A549 (cell line): ENCODE measurements at regions not wholly inside any gene's neighbourhood (a gene's known extent, or its start where the extent isn't known, plus 50 kb on each side); places are given as distances from the start of the nearest gene placed in this dataset.
A peak's percentile ranks its signal among the peaks of the same experiment; 100 is the strongest.

ENCODE experiments used
- ATAC-seq, 2 experiments: fragments of 200-7000 bp in 1 of 2; fragments of >200 bp in 1 of 2; cut with Nextera tagmentation in 1 of 2; cut with Tn5 transposase in 1 of 2; 3 replicates each; pipeline versions ENCODE4 v1.8.0 to v1.9.1; 2018 to 2020; ENCODE audit warnings: mild to moderate bottlenecking in 1 of 2, moderate library complexity in 1 of 2
- CTCF ChIA-PET: fragments of 300-600 bp; sonication (Branson Sonifier 250); formaldehyde crosslinking; extraction: SDS; loops from one replicate; lab custom pipeline; 2021; ENCODE audit warnings: antibody characterized with exemption, inconsistent platforms; lab: Yijun Ruan, JAX
- POLR2A ChIA-PET: fragments of 350-600 bp; formaldehyde crosslinking; extraction: SDS; loops from one replicate; lab custom pipeline; 2021; ENCODE audit warnings: antibody characterized with exemption, inconsistent platforms; lab: Yijun Ruan, JAX
- DNase-seq, 2 experiments: peaks; one replicate each; pipeline versions ENCODE4 v3.0.0 to v3.0.0-alpha.2; 2011 to 2016; ENCODE audit warnings: low read depth in 1 of 2, low spot score in 1 of 2
- FAIRE-seq: peaks from 2 replicates; lab custom pipeline; 2011; peaks lifted over from hg19 to GRCh38; lab: Jason Lieb, UNC
- H3K27ac ChIP-seq, 2 experiments: fragments of >200 bp; sonication (Bioruptor Twin); formaldehyde crosslinking; 3 replicates each; pipeline ENCODE4 v1.5.1; 2016 to 2017
- H3K4me1 ChIP-seq: fragments of >200 bp; sonication (Bioruptor Twin); formaldehyde crosslinking; 3 replicates; pipeline ENCODE4 v1.6.1; 2016
- H3K4me2 ChIP-seq: fragments of >200 bp; sonication (Bioruptor Twin); formaldehyde crosslinking; 3 replicates; pipeline ENCODE4 v1.6.1; 2016
- H3K4me3 ChIP-seq: fragments of >200 bp; sonication (Bioruptor Twin); formaldehyde crosslinking; 3 replicates; pipeline ENCODE4 v1.5.1; 2016
- H3K9me3 ChIP-seq: fragments of >200 bp; sonication (Bioruptor Twin); formaldehyde crosslinking; 3 replicates; pipeline ENCODE4 v1.6.1; 2016
- BCL3 ChIP-seq: fragments of >200 bp; sonication (Bioruptor Twin); formaldehyde crosslinking; IDR thresholded peaks from 3 replicates; pipeline ENCODE4 v1.6.1; 2016
- CBX2 ChIP-seq: fragments of 200-600 bp; sonication (generic); IDR thresholded peaks from 2 replicates; pipeline ENCODE4 v1.6.1; 2016; ENCODE audit warnings: low read depth, mild to moderate bottlenecking, borderline replicate concordance
- CTCF ChIP-seq: fragments of >200 bp; sonication (Bioruptor Twin); formaldehyde crosslinking; IDR thresholded peaks from 3 replicates; pipeline ENCODE4 v1.5.1; 2016
- EHMT2 ChIP-seq: fragments of 200-600 bp; sonication (generic); IDR thresholded peaks from 2 replicates; pipeline ENCODE4 v1.6.1; 2016; ENCODE audit warnings: antibody characterized with exemption, low read depth, mild to moderate bottlenecking, moderate library complexity
- ESRRA ChIP-seq: fragments of 150-350 bp; IDR thresholded peaks from 2 replicates; pipeline ENCODE4 v1.6.1; 2014; ENCODE audit warnings: mild to moderate bottlenecking, low read length, borderline replicate concordance
- FOSB ChIP-seq: fragments of 250-450 bp; sonication (Bioruptor Pico); IDR thresholded peaks from 2 replicates; pipeline ENCODE4 v1.5.0; 2020; ENCODE audit warnings: mild to moderate bottlenecking, moderate library complexity
- FOXS1 ChIP-seq: fragments of 250-450 bp; sonication (Bioruptor Pico); IDR thresholded peaks from 2 replicates; pipeline ENCODE4 v1.5.0; 2020; ENCODE audit warnings: mild to moderate bottlenecking, moderate library complexity
- HES2 ChIP-seq: fragments of >200 bp; sonication (Bioruptor Twin); formaldehyde crosslinking; IDR thresholded peaks from 2 replicates; pipeline ENCODE4 v1.6.1; 2016
- JUNB ChIP-seq: fragments of >200 bp; sonication (Bioruptor Twin); formaldehyde crosslinking; IDR thresholded peaks from 2 replicates; pipeline ENCODE4 v1.6.1; 2016
- MAZ ChIP-seq: fragments of 150-350 bp; IDR thresholded peaks from 2 replicates; pipeline ENCODE4 v1.6.1; 2014; ENCODE audit warnings: antibody characterized with exemption, low read depth, low read length, borderline replicate concordance
- MYC ChIP-seq: IDR thresholded peaks from 2 replicates; pipeline ENCODE4 v1.6.1; 2012; ENCODE audit warnings: mild to moderate bottlenecking, inconsistent platforms, low read length, improper control_type of control experiment, borderline replicate concordance
- NFE2L2 ChIP-seq: fragments of 150-350 bp; conservative IDR thresholded peaks from 2 replicates; pipeline ENCODE4 v1.6.1; 2014; ENCODE audit warnings: low read length
- NR3C1 ChIP-seq: fragments of >200 bp; sonication (Bioruptor Twin); formaldehyde crosslinking; IDR thresholded peaks from 3 replicates; pipeline ENCODE4 v1.6.1; 2017
- PHF8 ChIP-seq: fragments of 200-600 bp; sonication (generic); IDR thresholded peaks from 2 replicates; pipeline ENCODE4 v1.6.1; 2016; ENCODE audit warnings: low read depth, mild to moderate bottlenecking, antibody characterized with exemption, moderate library complexity, borderline replicate concordance
- POLR2A ChIP-seq: IDR thresholded peaks from 2 replicates; pipeline ENCODE4 v1.6.1; 2012; ENCODE audit warnings: mild to moderate bottlenecking, low read length
- POLR2AphosphoS2 ChIP-seq: conservative IDR thresholded peaks from 2 replicates; pipeline ENCODE4 v1.6.1; 2012; ENCODE audit warnings: low read length, improper control_type of control experiment, inconsistent platforms
- RAD21 ChIP-seq, 2 experiments: fragments of >200 bp in 1 of 2; sonication (Bioruptor Twin) in 1 of 2; formaldehyde crosslinking in 1 of 2; IDR thresholded peaks in 1 of 2; conservative IDR thresholded peaks in 1 of 2; 2 replicates in 1 of 2; 3 replicates in 1 of 2; pipeline ENCODE4 v1.6.1; 2012 to 2018; ENCODE audit warnings: inconsistent platforms in 1 of 2
- REST ChIP-seq: fragments of 200-600 bp; sonication (generic); IDR thresholded peaks from 2 replicates; pipeline ENCODE4 v1.6.1; 2016; ENCODE audit warnings: antibody characterized with exemption, mild to moderate bottlenecking, moderate library complexity
- RNF2 ChIP-seq: fragments of 200-600 bp; sonication (generic); IDR thresholded peaks from 2 replicates; pipeline ENCODE4 v1.6.1; 2016; ENCODE audit warnings: low read depth, mild to moderate bottlenecking, antibody characterized with exemption, moderate library complexity, borderline replicate concordance
- SREBF2 ChIP-seq: fragments of 450-650 bp; IDR thresholded peaks from 2 replicates; pipeline ENCODE4 v1.6.1; 2014; ENCODE audit warnings: mild to moderate bottlenecking, moderate library complexity
- TP53 ChIP-seq: fragments of 250-450 bp; sonication (Bioruptor Pico); IDR thresholded peaks from 2 replicates; pipeline ENCODE4 v1.5.0; 2021; ENCODE audit warnings: mild to moderate bottlenecking, moderate library complexity
- USF2 ChIP-seq: fragments of 450-650 bp; IDR thresholded peaks from 2 replicates; pipeline ENCODE4 v1.6.1; 2014; ENCODE audit warnings: antibody characterized with exemption
- ZFP36 ChIP-seq: fragments of 450-650 bp; IDR thresholded peaks from 2 replicates; pipeline ENCODE4 v1.6.1; 2014; ENCODE audit warnings: borderline replicate concordance; ENCODE audit not compliant: partially characterized antibody
- WGBS: methylation state at CpG from one replicate; pipeline ENCODE4 v1.1.6; 2017; ENCODE audit errors: missing lambda C conversion rate; 5-methylcytosine and 5-hydroxymethylcytosine counted together
- TF ChIP-seq, protein P1 (sequence below): fragments of 150-350 bp; IDR thresholded peaks from 2 replicates; pipeline ENCODE4 v1.6.1; 2014; ENCODE audit warnings: low read depth, mild to moderate bottlenecking, low read length
- TF ChIP-seq, protein P2 (sequence below): IDR thresholded peaks from 2 replicates; pipeline ENCODE4 v1.6.1; 2012; ENCODE audit warnings: low read depth, borderline replicate concordance

GRCh38 chr7:134368851-134369544 is 52.3 kb upstream of the SLC35B4 start (continued):
- TF ChIP-seq BCL3 (peak; percentile 99; the same call in 2 of the 3 replicates), USF2 (no peak), ZFP36 (peak; percentile 77), FOXS1 (CRISPR knock-in tag) (no peak), PHF8 (no peak), MAZ (no peak), POLR2A (no peak), RNF2 (no peak)

DNA sequence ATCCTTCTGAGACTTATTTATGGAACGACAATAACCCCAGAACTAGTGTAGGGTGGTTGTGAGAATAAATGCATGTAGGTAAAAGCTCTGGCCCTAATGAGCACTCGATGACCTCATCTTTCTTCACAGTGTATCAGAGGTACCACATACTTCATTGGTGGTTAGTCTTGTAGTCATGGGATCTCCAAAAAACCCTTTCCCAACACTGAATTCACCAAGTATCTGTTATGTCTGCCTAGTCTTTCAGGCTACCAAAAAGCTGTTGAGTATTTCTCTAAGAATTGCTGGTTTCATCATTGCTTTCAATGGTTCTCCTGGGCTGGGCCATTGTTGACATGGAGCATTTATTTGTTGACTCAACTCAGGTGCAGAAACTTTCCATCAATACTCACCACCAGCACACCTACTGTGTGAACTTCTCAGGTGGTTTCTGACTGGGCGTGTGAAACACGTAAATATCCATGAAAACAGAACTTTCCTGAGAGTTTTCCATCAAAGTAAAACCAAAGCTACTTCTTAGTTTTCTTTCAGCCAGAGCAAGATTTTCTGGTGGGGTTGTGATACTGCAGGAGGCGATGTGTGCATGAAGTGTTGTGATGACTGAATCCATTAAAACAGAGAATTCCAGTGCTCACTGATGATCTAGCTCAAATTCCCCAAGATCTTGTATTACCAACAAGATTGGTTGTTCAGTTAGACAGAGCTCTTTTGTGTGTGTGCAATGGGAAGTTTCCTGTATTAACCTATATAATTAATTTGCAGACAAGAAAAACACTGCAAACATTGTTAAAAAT is 51.4 kb upstream of the SLC35B4 start:
- peak overlapping the region; percentile 89 to 90 for H3K27ac ChIP-seq
- peak in 1 of 2 experiments; percentile 65 for DNase-seq
- POLR2A ChIA-PET, result interaction anchor here (0.6 to 2.2 kb wide), 6 partner anchors 15 to 159 kb away, joined by 3 to 7 read pairs (median 4); partner anchors contain the start of genes AKR1B10 and SLC35B4
- H3K9me3 ChIP-seq, result peaks cover 3% of the 10 kb centered on the region; the same call in 1 of the 3 replicates
- CTCF ChIA-PET, result interaction anchor here (0.7 to 14.1 kb wide), 18 partner anchors 8 to 227 kb away, joined by 3 to 140 read pairs (median 4); partner anchors contain the start of gene SLC35B4
- H3K4me1 ChIP-seq, result peaks cover 70% of the 10 kb centered on the region
- ATAC-seq, result peak in 1 of 2 experiments; percentile 2; a peak in 2 of 6 replicates
- FAIRE-seq, result peak; percentile 93
- H3K4me3 ChIP-seq, result no peak overlapping the region
- WGBS, result 64% methylated on average over 5 of the region's 5 CpGs
- peak overlapping the region; percentile 69 for H3K4me2 ChIP-seq
- TF ChIP-seq EHMT2, result no peak
- TF ChIP-seq NR3C1, result no peak
- TF ChIP-seq, protein P1, sequence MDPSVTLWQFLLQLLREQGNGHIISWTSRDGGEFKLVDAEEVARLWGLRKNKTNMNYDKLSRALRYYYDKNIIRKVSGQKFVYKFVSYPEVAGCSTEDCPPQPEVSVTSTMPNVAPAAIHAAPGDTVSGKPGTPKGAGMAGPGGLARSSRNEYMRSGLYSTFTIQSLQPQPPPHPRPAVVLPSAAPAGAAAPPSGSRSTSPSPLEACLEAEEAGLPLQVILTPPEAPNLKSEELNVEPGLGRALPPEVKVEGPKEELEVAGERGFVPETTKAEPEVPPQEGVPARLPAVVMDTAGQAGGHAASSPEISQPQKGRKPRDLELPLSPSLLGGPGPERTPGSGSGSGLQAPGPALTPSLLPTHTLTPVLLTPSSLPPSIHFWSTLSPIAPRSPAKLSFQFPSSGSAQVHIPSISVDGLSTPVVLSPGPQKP, result no peak
- no peak for TF ChIP-seq TP53
- no peak for TF ChIP-seq JUNB
- 0 out of 3 replicates have a peak, but pooled peaks have one; percentile 8 for TF ChIP-seq CTCF
- TF ChIP-seq FOXS1 (CRISPR knock-in tag), result peak; percentile 60; the same call in 1 of the 2 replicates
- TF ChIP-seq FOSB (CRISPR knock-in tag), result 0 out of 2 replicates have a peak, but pooled peaks have one; percentile 58
- no peak for TF ChIP-seq POLR2AphosphoS2
- TF ChIP-seq RAD21 (conservative IDR thresholded peaks at IDR 0.05 in 1 of 2, IDR thresholded peaks at IDR 0.05 in 1 of 2), result no peak
- TF ChIP-seq, protein P2, sequence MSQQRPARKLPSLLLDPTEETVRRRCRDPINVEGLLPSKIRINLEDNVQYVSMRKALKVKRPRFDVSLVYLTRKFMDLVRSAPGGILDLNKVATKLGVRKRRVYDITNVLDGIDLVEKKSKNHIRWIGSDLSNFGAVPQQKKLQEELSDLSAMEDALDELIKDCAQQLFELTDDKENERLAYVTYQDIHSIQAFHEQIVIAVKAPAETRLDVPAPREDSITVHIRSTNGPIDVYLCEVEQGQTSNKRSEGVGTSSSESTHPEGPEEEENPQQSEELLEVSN, result no peak
- no peak for TF ChIP-seq MYC
- TF ChIP-seq CBX2, result no peak
- TF ChIP-seq HES2, result no peak
- TF ChIP-seq ESRRA, result no peak
- TF ChIP-seq SREBF2, result no peak
- 0 out of 2 replicates have a peak, but pooled peaks have one; percentile 1 for TF ChIP-seq NFE2L2
- TF ChIP-seq REST, result no peak
- TF ChIP-seq RNF2, result no peak
- no peak for TF ChIP-seq MAZ
